Heart left ventricle (tissue), 16 donors: ENCODE measurements at regions not wholly inside any gene's neighbourhood (a gene's known extent, or its start where the extent isn't known, plus 50 kb on each side); places are given as distances from the start of the nearest gene placed in this dataset.
A peak's percentile ranks its signal among the peaks of the same experiment; 100 is the strongest.

ENCODE experiments used
- ATAC-seq, 4 donors: fragments of 200-7000 bp; cut with Tn5 transposase; one replicate each; pipeline ENCODE4 v1.9.1; 2020 to 2022; ENCODE audit warnings: moderate library complexity in 4 of 4, mild to moderate bottlenecking in 3 of 4, moderate number of reproducible peaks in 1 of 4
- DNase-seq, 5 donors: peaks; one replicate each; pipeline ENCODE4 v3.0.0-alpha.2; 2020
- H3K27ac ChIP-seq, 12 donors: fragments of 200-600 bp; sonication (generic) in 4 of 12; one replicate each; pipeline versions ENCODE4 v1.5.0 to v1.8.0; 2016 to 2022; ENCODE audit warnings: mild to moderate bottlenecking in 2 of 12
- H3K27me3 ChIP-seq, 9 donors: fragments of 200-600 bp; sonication (generic) in 2 of 9; one replicate each; pipeline versions ENCODE4 v1.5.1 to v1.8.0; 2016 to 2022; ENCODE audit warnings: mild to moderate bottlenecking in 3 of 9
- H3K36me3 ChIP-seq, 9 donors: fragments of 200-600 bp; sonication (generic) in 2 of 9; one replicate each; pipeline versions ENCODE4 v1.5.0 to v1.8.0; 2018 to 2022; ENCODE audit warnings: mild to moderate bottlenecking in 2 of 9
- H3K4me1 ChIP-seq, 12 donors: fragments of 200-600 bp; sonication (generic) in 4 of 12; one replicate each; pipeline versions ENCODE4 v1.5.0 to v1.8.0; 2016 to 2022; ENCODE audit warnings: mild to moderate bottlenecking in 3 of 12
- H3K4me3 ChIP-seq, 12 donors: fragments of 200-600 bp; sonication (generic) in 4 of 12; one replicate each; pipeline versions ENCODE4 v1.5.0 to v1.8.0; 2017 to 2022; ENCODE audit warnings: mild to moderate bottlenecking in 9 of 12, moderate library complexity in 4 of 12
- H3K9me3 ChIP-seq, 12 donors: fragments of 200-600 bp; sonication (generic) in 4 of 12; one replicate each; pipeline versions ENCODE4 v1.5.0 to v1.8.0; 2016 to 2022; ENCODE audit warnings: mild to moderate bottlenecking in 1 of 12
- CTCF ChIP-seq, 12 donors: fragments of 200-600 bp; sonication (generic) in 4 of 12; IDR thresholded peaks; one replicate each; pipeline versions ENCODE4 v1.5.0 to v1.8.0; 2018 to 2022; ENCODE audit warnings: antibody characterized with exemption in 12 of 12, mild to moderate bottlenecking in 5 of 12
- POLR2A ChIP-seq, 2 donors: fragments of 450-650 bp; IDR thresholded peaks; one replicate each; pipeline ENCODE4 v1.6.1; 2017; ENCODE audit warnings: antibody characterized with exemption in 2 of 2, mild to moderate bottlenecking in 2 of 2, moderate library complexity in 2 of 2
- WGBS, 4 donors: extraction: QIAGEN DNeasy Blood & Tissue Kit in 2 of 4; methylation state at CpG; one replicate each; pipeline versions ENCODE4 v1.1.5 to v1.1.7; 2013 to 2018; 5-methylcytosine and 5-hydroxymethylcytosine counted together
- intact Hi-C, 10 donors: fragments of 100-400 bp; cut with DNase I; formaldehyde crosslinking; loops; one replicate each; pipeline versions ENCODE4 v1.11.1 to v1.14.2; 2022
- donor health status: ischemic (EF 13 %, LVEDD 7.1; RV severe dilation, severe dysfunction).
- donor health status: healthy with polysubstance abuse.
- donor health status: DM: no; HTN: yes; CAD: no.
- donor health status: DM: no; HTN: no; CAD: no.
- donor health status: ischemic (EF 25% LVEDD 6.9; RV normal size, moderate dysfunction).
- donor health status: ischemic (EF 25% LVEDD 5.7; RV mildly dilated, moderate dysfunction).
- donor health status: healthy.
- donor health status: DM: yes; HTN: yes; CAD: no.
- donor health status: ischemic (EF 35%, LVEDD 5.7; RV mildly dilated, moderate dysfunction).
- donor health status: nonischemic (EF 11% LVEDD 7.7; RV severe dilation, severe dysfunction).
- donor health status: DM: yes; HTN: yes; CAD: no.
- donor health status: PGD.
- donor health status: ischemic (EF 29% LVEDD 5.4; RV normal size, mild dysfunction).
- donor health status: nonischemic (EF 23%, LVEDD 6.1; RV moderate dilation, normal function).

- no peaks in the 10 kb centered on the region for H3K27me3 ChIP-seq
- DNase-seq: no peak
- H3K4me1 ChIP-seq: peaks cover 0 to 32% (median 6%) of the 10 kb centered on the region in 12 donors
- no peak for TF ChIP-seq POLR2A (IDR thresholded peaks at IDR 0.05)
- TF ChIP-seq CTCF (IDR thresholded peaks at IDR 0.05): no peak
- no peak for ATAC-seq
- intact Hi-C loops: no loop called here
- H3K9me3 ChIP-seq: peaks cover 0 to 6% (median 0%) of the 10 kb centered on the region in 12 donors
- H3K4me3 ChIP-seq: no peak overlapping the region
- H3K36me3 ChIP-seq: no peaks in the 10 kb centered on the region
- H3K27ac ChIP-seq: peak overlapping the region in 2 of 12 donors; percentile 3 to 30
- 53 to 69% (median 59%) methylated on average over 3 of the region's 3 CpGs for WGBS, 4 donors
These were observed 95.8 kb upstream of the ANKRD55 start for GRCh38 chr5:56328753-56329560.

- ATAC-seq: peak in 3 of 4 donors; percentile 31 to 52 (median 49)
- Histone ChIP-seq H3K9me3 (no peaks in the 10 kb centered on the region), H3K27ac (no peak overlapping the region), H3K36me3 (no peaks in the 10 kb centered on the region), H3K27me3 (no peaks in the 10 kb centered on the region), H3K4me3 (no peak overlapping the region), H3K4me1 (peaks cover 0 to 32% (median 6%) of the 10 kb centered on the region in 12 donors)
- 51 to 62% (median 55%) methylated on average over 6 of the region's 6 CpGs for WGBS, 4 donors
- DNase-seq: no peak
- no peak for TF ChIP-seq CTCF (IDR thresholded peaks at IDR 0.05)
- no peak for TF ChIP-seq POLR2A (IDR thresholded peaks at IDR 0.05)
- intact Hi-C loops: no loop called here
These were observed 94.7 kb upstream of the ANKRD55 start for GRCh38 chr5:56327809-56328208.

GRCh38 chr5:56326770-56327169, 93.6 kb upstream of the ANKRD55 start:
- TF ChIP-seq POLR2A (IDR thresholded peaks at IDR 0.05): no peak
- TF ChIP-seq CTCF (IDR thresholded peaks at IDR 0.05): no peak
- intact Hi-C loops: no loop called here

GRCh38 chr5:56326116-56326515, 93.0 kb upstream of the ANKRD55 start:
- Histone ChIP-seq H3K9me3 (no peaks in the 10 kb centered on the region), H3K4me3 (no peak overlapping the region), H3K4me1 (peaks cover 0 to 30% (median 5%) of the 10 kb centered on the region in 12 donors), H3K36me3 (no peaks in the 10 kb centered on the region), H3K27ac (no peak overlapping the region), H3K27me3 (no peaks in the 10 kb centered on the region)
- intact Hi-C loops: no loop called here
- ATAC-seq (no peak), DNase-seq (no peak)
- TF ChIP-seq CTCF (IDR thresholded peaks at IDR 0.05) (no peak), POLR2A (IDR thresholded peaks at IDR 0.05) (no peak)

More at GRCh38 chr5:56326770-56327169, 93.6 kb upstream of the ANKRD55 start:
- Histone ChIP-seq H3K4me3 (no peak overlapping the region), H3K9me3 (no peaks in the 10 kb centered on the region), H3K36me3 (no peaks in the 10 kb centered on the region), H3K4me1 (peaks cover 0 to 32% (median 6%) of the 10 kb centered on the region in 12 donors), H3K27me3 (no peaks in the 10 kb centered on the region), H3K27ac (no peak overlapping the region)
- ATAC-seq (no peak), DNase-seq (no peak)
- WGBS, 4 donors: 94 to 100% (median 98%) methylated on average over 3 of the region's 3 CpGs
